HK-2 (cell line): ENCODE measurements at regions not wholly inside any gene's neighbourhood (a gene's known extent, or its start where the extent isn't known, plus 50 kb on each side); places are given as distances from the start of the nearest gene placed in this dataset.
"Not testable (repeated sequence)": the region's sequence is repeated elsewhere in the genome, so short reads cannot be mapped to it uniquely, and the experiment has no call there.

ENCODE experiments used
- DNase-seq: peaks from one replicate; pipeline ENCODE4 v3.0.0-alpha.2; 2018; ENCODE audit not compliant: unreplicated experiment

- DNase-seq = no peak
Observed at GRCh38 chr1:198977909-198978308, 339.1 kb downstream of the PTPRC start.

DNA sequence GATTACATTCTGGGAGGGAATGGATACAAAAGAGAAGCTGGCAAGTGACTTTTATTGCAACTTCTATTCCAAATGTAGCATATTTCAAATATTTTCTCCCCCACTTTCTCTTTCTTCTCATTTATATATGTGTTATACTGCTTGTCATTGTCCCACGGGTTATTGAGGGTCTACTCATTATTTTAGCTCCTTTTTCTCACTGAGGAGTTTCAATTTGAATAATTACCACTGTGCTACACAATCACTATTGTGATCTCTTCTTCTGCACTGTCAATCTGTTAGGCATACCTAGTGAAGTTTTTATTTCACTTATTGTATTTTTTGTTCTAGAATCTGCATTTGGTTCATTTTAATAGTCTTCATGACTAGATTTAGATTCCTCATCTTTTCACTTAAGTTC lies 339.7 kb downstream of the PTPRC start:
- DNase-seq = no peak

DNA sequence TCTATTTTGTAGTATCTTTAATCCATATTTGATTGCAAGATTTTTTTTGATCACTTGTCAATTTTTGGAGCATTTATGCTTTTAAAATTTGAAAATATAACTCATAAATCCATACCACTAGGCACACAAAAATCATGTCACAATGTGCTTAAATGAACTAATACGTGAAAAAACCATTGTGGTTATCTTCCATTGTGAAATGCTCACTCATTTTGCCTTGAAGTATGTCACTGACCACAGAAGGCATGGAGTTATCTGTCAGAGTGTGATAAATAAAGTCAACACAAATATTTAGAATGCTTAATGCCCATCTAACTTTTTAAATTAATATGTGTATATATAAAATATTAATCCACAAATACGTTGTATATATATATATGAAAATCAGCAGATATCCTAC lies 347.2 kb downstream of the PTPRC start:
- DNase-seq = no peak

GRCh38 chr1:198986442-198986841 lies 347.6 kb downstream of the PTPRC start:
- no peak for DNase-seq

DNA sequence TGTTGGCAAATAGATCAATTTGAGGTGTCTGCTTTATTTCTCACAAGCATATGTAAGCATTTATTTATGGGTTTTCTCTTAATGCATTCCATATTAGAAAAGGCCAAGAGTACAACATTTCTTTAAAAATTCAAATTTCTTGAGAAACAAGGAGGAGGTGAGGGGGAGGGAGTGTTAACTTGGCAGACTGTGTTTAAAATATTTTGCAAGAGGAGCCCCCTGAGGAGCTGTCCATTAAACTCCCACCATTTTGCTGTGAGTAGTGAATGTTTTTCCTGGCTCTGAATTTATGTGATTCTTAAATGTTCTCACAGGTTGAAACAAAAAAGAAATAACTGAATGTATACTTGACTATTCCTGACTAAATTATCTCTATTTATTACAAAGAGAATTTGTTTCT lies 363.8 kb downstream of the PTPRC start:
- DNase-seq = no peak

DNA sequence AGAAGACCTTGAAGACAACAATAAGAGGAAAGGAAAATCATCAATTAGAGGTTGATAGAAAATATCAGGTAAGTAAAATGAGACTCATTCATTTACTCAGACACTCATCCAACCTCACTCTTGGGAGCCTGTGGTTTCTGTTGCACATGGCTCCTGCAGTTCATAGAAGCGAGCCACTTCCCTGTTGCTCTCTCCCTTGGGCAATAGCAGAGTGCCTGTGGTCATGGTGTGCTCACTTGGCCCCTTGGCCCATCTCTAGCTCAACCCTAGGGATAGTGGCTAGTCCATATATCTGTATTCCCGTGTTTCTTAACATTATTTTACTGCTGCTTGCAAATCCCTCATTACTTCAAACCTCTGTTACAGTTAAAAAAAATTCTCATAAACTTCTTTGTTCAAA lies 368.6 kb downstream of the PTPRC start:
- DNase-seq = no peak

DNA sequence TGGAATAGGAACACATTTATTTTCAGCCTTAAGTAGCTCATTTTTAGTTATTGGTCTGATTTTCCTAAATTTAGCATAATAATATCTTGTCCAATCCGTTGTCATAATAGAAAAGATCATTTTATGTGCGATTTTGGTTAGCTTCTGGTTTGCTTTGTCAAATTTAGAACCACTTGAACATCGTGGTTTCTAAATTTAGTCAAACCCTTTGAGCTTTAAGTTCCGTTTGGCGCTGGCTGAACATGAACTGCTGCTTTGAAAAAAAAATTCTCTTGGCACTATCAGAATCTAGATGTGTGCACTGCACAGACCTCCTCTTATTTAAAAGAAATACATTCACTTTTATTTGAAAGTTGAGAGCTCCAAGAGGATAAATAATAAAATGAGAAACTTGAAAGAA lies 370.6 kb downstream of the PTPRC start:
- DNase-seq = no peak

DNA sequence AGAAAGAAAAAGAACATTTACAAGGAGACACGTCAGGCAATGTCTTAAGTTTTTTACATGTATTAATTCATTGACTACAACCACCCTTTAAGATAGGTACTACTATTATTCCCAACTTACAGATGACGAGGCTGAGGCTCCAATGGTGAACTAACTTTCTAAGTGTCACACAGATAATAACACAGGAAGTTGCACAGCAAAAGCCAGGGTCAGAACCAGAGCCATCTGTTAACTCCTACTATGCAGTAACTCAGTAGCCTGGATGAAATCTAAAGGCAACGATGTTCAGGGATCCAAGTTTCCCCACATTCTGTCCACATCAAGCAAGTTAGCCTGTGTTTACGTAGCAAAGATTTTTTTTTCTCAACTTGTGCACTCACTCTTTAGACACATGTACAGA lies 371.7 kb downstream of the PTPRC start:
- no peak for DNase-seq

DNA sequence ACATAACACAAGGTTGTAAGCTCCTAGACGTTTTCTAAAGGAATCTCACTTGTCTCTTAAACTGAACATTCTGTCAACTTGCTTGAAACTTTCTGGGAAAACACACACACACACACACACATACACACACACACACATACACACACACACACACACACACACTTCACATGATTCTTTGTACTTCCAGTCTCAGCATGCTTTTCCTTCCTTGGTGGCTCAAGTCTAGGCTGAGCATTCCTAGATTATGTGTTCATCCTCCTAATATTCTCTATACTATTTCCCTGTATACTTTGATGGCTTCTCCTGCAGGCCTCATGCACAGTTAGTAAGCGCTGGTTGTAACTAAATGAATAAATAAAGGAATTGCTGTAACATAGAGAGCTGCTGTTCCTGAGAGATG lies 372.1 kb downstream of the PTPRC start:
- no peak for DNase-seq

DNA sequence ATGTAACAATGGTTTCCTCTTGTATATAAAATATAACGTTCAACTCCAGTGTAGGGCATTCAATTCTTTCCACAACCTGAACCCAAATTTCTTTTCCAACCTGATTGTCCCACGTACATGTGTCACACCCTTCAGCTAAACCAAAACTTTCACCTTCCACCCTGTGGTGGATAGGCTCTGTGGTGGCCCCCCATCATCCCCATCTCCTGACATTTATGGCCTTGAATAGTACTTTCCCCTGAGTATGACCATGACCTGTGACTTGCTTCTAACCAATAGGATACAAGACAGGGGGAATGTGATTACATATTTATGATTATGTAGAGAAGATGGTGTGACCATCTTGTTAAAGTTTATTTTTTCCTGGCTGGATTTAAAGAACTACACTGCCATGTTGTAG lies 377.0 kb downstream of the PTPRC start:
- DNase-seq = no peak

DNA sequence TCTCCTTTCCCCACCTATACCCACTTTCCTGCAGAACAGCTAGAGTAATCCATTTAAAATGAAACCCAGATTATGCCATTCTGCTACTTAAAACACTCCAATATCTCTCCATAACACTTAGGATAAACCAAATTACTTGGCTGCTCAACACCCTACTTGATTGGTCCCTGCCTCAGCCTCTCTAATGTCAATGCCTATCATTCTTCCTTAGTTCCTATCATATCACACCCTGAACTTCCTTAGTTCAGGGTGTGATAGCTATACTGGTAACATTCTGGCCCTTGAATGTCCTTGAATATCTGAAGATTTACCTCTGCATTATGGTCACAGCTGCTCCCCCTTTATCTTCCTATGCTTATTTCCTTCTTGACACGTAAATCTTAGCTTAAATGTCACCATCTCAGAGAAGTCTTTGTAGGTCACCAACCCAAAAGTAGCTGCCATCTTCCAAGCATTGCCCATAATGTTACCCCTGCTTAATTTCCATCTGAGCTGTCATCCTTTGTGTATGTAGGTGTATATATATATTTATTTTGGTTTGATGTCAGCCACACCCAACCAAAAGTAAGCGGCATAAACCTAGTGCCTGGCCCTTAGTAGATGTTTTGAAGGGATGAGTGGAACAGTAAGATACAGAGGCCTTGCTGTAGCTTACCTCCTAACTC lies 379.8 kb downstream of the PTPRC start:
- DNase-seq = no peak

DNA sequence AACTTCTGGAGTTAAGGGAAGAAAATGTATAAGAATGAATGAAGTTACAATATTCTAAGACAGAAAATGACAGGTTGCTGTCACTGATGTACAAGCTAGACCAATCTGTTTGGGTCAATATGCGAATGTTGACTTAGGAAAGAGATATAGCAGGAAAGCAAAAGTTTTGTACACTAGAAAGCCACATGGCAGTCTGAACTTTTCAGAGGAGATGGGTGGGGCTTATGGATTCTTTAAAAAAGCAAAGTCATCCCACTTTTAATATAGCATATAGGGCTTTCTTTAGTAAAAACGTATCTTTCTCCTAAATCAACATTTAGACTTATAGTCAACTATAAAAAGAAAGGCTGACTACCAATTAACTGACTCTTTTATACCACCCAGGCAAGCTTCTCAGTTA lies 381.2 kb downstream of the PTPRC start:
- no peak for DNase-seq

DNA sequence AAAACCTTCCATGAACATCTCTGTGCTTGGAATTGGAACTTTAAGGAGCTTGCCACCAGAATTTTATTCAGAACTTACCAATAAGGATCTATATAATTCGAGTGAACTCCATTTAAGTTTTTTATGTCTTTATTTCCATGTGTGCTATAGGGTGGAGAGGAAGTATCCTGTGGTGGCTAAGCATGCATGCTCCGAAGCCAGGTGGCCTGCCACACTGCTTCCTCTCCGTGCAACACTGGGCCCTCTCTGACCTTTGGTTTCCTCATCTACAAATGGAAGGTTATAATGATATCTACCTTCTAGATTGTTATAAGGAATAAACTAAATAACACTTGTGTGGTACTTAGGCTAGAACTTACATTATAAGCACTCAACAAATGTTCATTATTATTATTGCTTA lies 382.1 kb downstream of the PTPRC start:
- DNase-seq = no peak

GRCh38 chr1:199029401-199029800 lies 390.6 kb downstream of the PTPRC start:
- no peak for DNase-seq

DNA sequence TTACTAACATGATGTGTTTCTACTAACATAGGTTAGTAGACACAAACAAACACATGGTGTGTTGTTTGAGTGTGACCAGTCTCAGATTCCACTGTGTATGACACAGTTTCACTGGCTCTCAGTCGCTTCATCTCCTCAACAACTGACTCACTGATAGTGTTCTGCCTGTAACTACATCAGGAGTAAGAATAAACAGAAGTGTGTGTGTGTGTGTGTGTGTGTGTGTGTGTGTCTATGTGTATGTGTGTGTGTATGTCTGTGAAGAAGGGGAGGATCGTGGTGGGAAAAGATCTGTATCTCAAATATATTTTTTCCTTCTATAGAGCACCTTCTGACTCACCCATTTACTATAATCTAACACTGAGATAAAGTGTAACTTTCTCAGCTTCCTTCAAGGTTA lies 391.0 kb downstream of the PTPRC start:
- no peak for DNase-seq

- DNase-seq = not testable (repeated sequence)
Observed at GRCh38 chr1:199030541-199030940, 391.7 kb downstream of the PTPRC start.

DNA sequence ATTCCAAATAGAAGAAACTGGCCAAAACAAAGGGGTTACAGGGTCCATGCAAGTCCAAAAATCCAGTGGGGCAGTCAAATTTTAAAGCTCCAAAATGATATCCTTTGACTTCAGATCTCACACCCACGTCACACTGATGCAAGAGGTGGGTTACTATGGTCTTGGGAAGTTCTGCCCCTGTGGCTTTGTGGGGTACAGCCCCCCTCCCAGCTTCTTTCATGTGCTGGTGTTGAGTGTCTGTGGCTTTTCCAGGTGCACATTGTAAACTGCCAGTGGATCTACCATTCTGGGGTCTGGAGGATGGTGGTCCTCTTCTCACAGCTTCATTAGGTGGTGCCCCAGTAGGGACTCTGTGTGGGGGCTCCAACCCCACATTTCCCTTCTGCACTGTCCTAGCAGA lies 392.3 kb downstream of the PTPRC start:
- not testable (repeated sequence) for DNase-seq

DNA sequence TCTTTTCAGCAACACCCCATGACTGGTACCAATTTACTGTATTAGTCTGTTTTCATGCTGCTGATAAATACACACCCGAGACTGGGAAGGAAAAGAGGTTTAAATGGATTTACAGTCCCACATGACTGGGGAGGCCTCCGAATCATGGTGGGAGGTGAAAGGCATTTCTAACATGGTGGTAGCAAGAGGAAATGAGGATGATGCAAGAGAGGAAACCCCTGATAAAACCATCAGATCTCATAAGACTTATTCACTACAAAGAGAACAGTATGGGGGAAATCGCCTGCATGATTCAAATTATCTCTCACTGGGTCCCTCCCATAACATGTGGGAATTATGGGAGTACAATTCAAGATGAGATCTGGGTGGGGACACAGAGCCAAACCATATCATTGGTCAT lies 393.6 kb downstream of the PTPRC start:
- not testable (repeated sequence) for DNase-seq

GRCh38 chr1:199033661-199034060 lies 394.8 kb downstream of the PTPRC start:
- no peak for DNase-seq

DNA sequence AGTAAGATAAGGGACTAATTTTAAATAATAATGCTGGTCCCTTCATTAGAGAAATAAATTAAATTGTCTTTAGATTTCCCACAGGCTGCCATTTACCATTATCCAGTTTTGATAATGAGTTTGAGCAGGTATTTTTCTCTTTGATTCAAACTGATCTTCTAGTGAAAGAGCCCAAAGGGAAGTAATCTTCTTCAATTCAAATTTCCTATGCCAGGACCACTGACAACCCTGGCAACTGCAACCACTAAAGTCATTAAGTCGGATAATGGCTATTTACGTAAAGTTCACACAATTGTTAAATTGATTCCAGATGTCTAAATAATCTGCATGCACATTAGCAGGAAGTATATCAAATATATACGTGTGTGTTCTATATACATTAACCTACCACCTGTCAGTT lies 399.3 kb downstream of the PTPRC start:
- DNase-seq = no peak

- DNase-seq = no peak
Observed at GRCh38 chr1:199040076-199040905, 401.5 kb downstream of the PTPRC start.

- no peak for DNase-seq
Observed at GRCh38 chr1:199041173-199041914, 402.5 kb downstream of the PTPRC start.

- no peak for DNase-seq
Observed at GRCh38 chr1:199042193-199042592, 403.4 kb downstream of the PTPRC start.
